AG04450 (cell line): ENCODE measurements at regions not wholly inside any gene's neighbourhood (a gene's known extent, or its start where the extent isn't known, plus 50 kb on each side); places are given as distances from the start of the nearest gene placed in this dataset.
"Not testable (repeated sequence)": the region's sequence is repeated elsewhere in the genome, so short reads cannot be mapped to it uniquely, and the experiment has no call there.

Experiments used
- CTCF ChIA-PET: fragments of 300-600, 350-600 bp; formaldehyde crosslinking; extraction: SDS; loops from one replicate; lab custom pipeline; 2022; ENCODE audit warnings: antibody characterized with exemption, inconsistent platforms; lab: Charles Lee
- POLR2A ChIA-PET: fragments of 350-600 bp; formaldehyde crosslinking; extraction: SDS; loops from one replicate; lab custom pipeline; 2021; ENCODE audit warnings: antibody characterized with exemption, inconsistent platforms; lab: Yijun Ruan, JAX
- DNase-seq: peaks from one replicate; pipeline ENCODE4 v3.0.0-alpha.2; 2011; ENCODE audit warnings: low read depth, low spot score
- H3K27ac ChIP-seq: one replicate; pipeline ENCODE4 v1.5.1; 2012; ENCODE audit warnings: low read depth, low read length, control low read depth
- H3K27me3 ChIP-seq: one replicate; pipeline ENCODE4 v1.6.0; 2012; ENCODE audit warnings: low read length; ENCODE audit not compliant: control insufficient read depth, insufficient read depth
- H3K4me3 ChIP-seq: 2 replicates; pipeline ENCODE4 v1.5.1; 2011; ENCODE audit warnings: mild to moderate bottlenecking, low read depth, low read length, control low read depth
- H3K9me3 ChIP-seq: 2 replicates; pipeline ENCODE4 v1.5.1; 2012; ENCODE audit warnings: low read length; ENCODE audit not compliant: control insufficient read depth, insufficient read depth
- CTCF ChIP-seq: IDR thresholded peaks from 2 replicates; pipeline ENCODE4 v1.5.1; 2011; ENCODE audit warnings: low read depth, low read length, control low read depth, inconsistent platforms

- no peaks in the 10 kb centered on the region for H3K9me3 ChIP-seq
- no peak for TF ChIP-seq CTCF
- POLR2A ChIA-PET, result no interaction called here
- H3K27ac ChIP-seq, result no peak overlapping the region
- no peak for DNase-seq
- H3K4me3 ChIP-seq, result no peak overlapping the region
- no peaks in the 10 kb centered on the region for H3K27me3 ChIP-seq
- CTCF ChIA-PET, result no interaction called here
Measured at GRCh38 chrX:118286066-118286762, 59.7 kb upstream of the WDR44 start.

- H3K27ac ChIP-seq, H3K4me3 ChIP-seq, CTCF ChIA-PET, POLR2A ChIA-PET, DNase-seq, H3K9me3 ChIP-seq, H3K27me3 ChIP-seq: not testable (repeated sequence)
Measured at GRCh38 chrX:118295818-118296217, 50.1 kb upstream of the WDR44 start.
